ENCODE measurements at regions not wholly inside any gene's neighbourhood (a gene's known extent, or its start where the extent isn't known, plus 50 kb on each side); places are given as distances from the start of the nearest gene placed in this dataset.

- in situ Hi-C loops (cut with MboI; ENCODE audit: low sequenced_read_pairs in 4 of 4), result no loop called here
- no peak for ATAC-seq
Observed at GRCh38 chr2:193272011-193272410, 1077.3 kb upstream of the TMEFF2 start.

GRCh38 chr2:193270816-193271215 lies 1076.1 kb upstream of the TMEFF2 start:
- DNase-seq (no peak), ATAC-seq (no peak)
- in situ Hi-C loops (cut with MboI; ENCODE audit: low sequenced_read_pairs in 4 of 4), result no loop called here
- H3K27ac ChIP-seq, result no peak overlapping the region
- H3K4me1 ChIP-seq, result no peaks in the 10 kb centered on the region
- intact Hi-C loops (cut with DNase I; ENCODE audit: low total_unique reads), result no loop called here
- H3K9me3 ChIP-seq, result no peaks in the 10 kb centered on the region
- no peaks in the 10 kb centered on the region for H3K27me3 ChIP-seq
- no peaks in the 10 kb centered on the region for H3K36me3 ChIP-seq
- H3K4me3 ChIP-seq, result no peak overlapping the region
- TF ChIP-seq POLR2A (IDR thresholded peaks at IDR 0.05) (no peak), CTCF (IDR thresholded peaks at IDR 0.05 in 4 of 5, conservative IDR thresholded peaks at IDR 0.05 in 1 of 5) (no peak)

More at GRCh38 chr2:193272011-193272410, 1077.3 kb upstream of the TMEFF2 start:
- Histone ChIP-seq H3K4me3 (no peak overlapping the region), H3K27me3 (no peaks in the 10 kb centered on the region), H3K9me3 (no peaks in the 10 kb centered on the region), H3K4me1 (no peaks in the 10 kb centered on the region), H3K36me3 (no peaks in the 10 kb centered on the region), H3K27ac (no peak overlapping the region)
- TF ChIP-seq POLR2A (IDR thresholded peaks at IDR 0.05) (no peak), CTCF (IDR thresholded peaks at IDR 0.05 in 4 of 5, conservative IDR thresholded peaks at IDR 0.05 in 1 of 5) (no peak)
- intact Hi-C loops (cut with DNase I; ENCODE audit: low total_unique reads), result no loop called here
- no peak for DNase-seq

- DNase-seq (no peak), ATAC-seq (no peak)
- H3K27ac ChIP-seq, result no peak overlapping the region
- H3K4me1 ChIP-seq, result no peaks in the 10 kb centered on the region
- H3K9me3 ChIP-seq, result no peaks in the 10 kb centered on the region
- no peak overlapping the region for H3K4me3 ChIP-seq
- TF ChIP-seq POLR2A (IDR thresholded peaks at IDR 0.05), result no peak
- intact Hi-C loops (cut with DNase I; ENCODE audit: low total_unique reads) (no loop called here), in situ Hi-C loops (cut with MboI; ENCODE audit: low sequenced_read_pairs in 4 of 4) (no loop called here)
- no peaks in the 10 kb centered on the region for H3K27me3 ChIP-seq
- no peaks in the 10 kb centered on the region for H3K36me3 ChIP-seq
Observed at GRCh38 chr2:193267496-193268002, 1072.8 kb upstream of the TMEFF2 start.

GRCh38 chr2:193253014-193253530 lies 1058.3 kb upstream of the TMEFF2 start:
- no peak for DNase-seq
- H3K27ac ChIP-seq, result no peak overlapping the region
- no peak overlapping the region for H3K4me3 ChIP-seq
- no peaks in the 10 kb centered on the region for H3K4me1 ChIP-seq
- H3K9me3 ChIP-seq, result no peaks in the 10 kb centered on the region
- intact Hi-C loops (cut with DNase I; ENCODE audit: low total_unique reads), result no loop called here
- TF ChIP-seq POLR2A (IDR thresholded peaks at IDR 0.05) (no peak), CTCF (IDR thresholded peaks at IDR 0.05 in 4 of 5, conservative IDR thresholded peaks at IDR 0.05 in 1 of 5) (no peak)
- in situ Hi-C loops (cut with MboI; ENCODE audit: low sequenced_read_pairs in 4 of 4), result no loop called here
- no peaks in the 10 kb centered on the region for H3K27me3 ChIP-seq
- ATAC-seq, result no peak
- no peaks in the 10 kb centered on the region for H3K36me3 ChIP-seq

- H3K9me3 ChIP-seq, result no peaks in the 10 kb centered on the region
- H3K36me3 ChIP-seq, result no peaks in the 10 kb centered on the region
- in situ Hi-C loops (cut with MboI; ENCODE audit: low sequenced_read_pairs in 4 of 4) (no loop called here), intact Hi-C loops (cut with DNase I; ENCODE audit: low total_unique reads) (no loop called here)
- H3K27me3 ChIP-seq, result no peaks in the 10 kb centered on the region
- no peak overlapping the region for H3K4me3 ChIP-seq
- ATAC-seq (no peak), DNase-seq (no peak)
- H3K4me1 ChIP-seq, result no peaks in the 10 kb centered on the region
- H3K27ac ChIP-seq, result no peak overlapping the region
- no peak for TF ChIP-seq CTCF (IDR thresholded peaks at IDR 0.05 in 4 of 5, conservative IDR thresholded peaks at IDR 0.05 in 1 of 5)
- TF ChIP-seq POLR2A (IDR thresholded peaks at IDR 0.05), result no peak
Observed at GRCh38 chr2:193251909-193252308, 1057.2 kb upstream of the TMEFF2 start.
